ENCODE measurements at regions not wholly inside any gene's neighbourhood (a gene's known extent, or its start where the extent isn't known, plus 50 kb on each side); places are given as distances from the start of the nearest gene placed in this dataset.

- no peaks in the 10 kb centered on the region for H3K36me3 Mint-ChIP-seq (ENCODE audit: low read depth)
Measured at GRCh38 chr13:33624253-33624652, 193.7 kb upstream of the RFC3 start.

GRCh38 chr13:33624740-33625139, 193.2 kb upstream of the RFC3 start:
- Mint-ChIP-seq H3K9me3 (no peaks in the 10 kb centered on the region), H3K4me1 (ENCODE audit: low read depth) (peaks cover 5% of the 10 kb centered on the region), H3K27ac (no peak overlapping the region), H3K27me3 (ENCODE audit: low read depth) (no peaks in the 10 kb centered on the region), H3K36me3 (ENCODE audit: low read depth) (no peaks in the 10 kb centered on the region), H3K4me3 (no peak overlapping the region)
- no peak for DNase-seq (ENCODE audit: low spot score)

More at GRCh38 chr13:33624253-33624652, 193.7 kb upstream of the RFC3 start:
- no peaks in the 10 kb centered on the region for H3K27me3 Mint-ChIP-seq (ENCODE audit: low read depth)
- DNase-seq (ENCODE audit: low spot score): no peak
- no peak overlapping the region for H3K27ac Mint-ChIP-seq
- no peak overlapping the region for H3K4me3 Mint-ChIP-seq
- peaks cover 5% of the 10 kb centered on the region for H3K4me1 Mint-ChIP-seq (ENCODE audit: low read depth)
- no peaks in the 10 kb centered on the region for H3K9me3 Mint-ChIP-seq

DNA sequence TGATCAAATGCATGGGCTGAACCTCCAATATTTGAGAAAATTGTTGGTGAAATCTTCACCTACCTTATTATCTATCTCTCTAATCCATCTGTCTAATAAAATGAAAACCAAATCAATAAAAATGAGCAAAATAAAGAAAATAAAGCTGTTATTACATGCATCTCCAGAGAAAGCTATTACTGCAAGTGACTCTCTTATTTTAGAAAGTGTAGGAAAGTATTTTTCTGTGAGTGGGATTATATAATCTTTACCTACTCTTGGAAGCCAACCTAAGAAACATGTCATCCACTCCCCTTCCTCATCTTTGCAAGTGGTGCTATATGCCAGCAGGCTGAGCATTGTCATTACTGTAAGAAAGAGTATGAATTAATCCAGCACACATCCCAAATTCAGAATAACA, 191.5 kb upstream of the RFC3 start:
- H3K4me3 Mint-ChIP-seq: no peak overlapping the region
- H3K4me1 Mint-ChIP-seq (ENCODE audit: low read depth): peaks cover 5% of the 10 kb centered on the region
- no peaks in the 10 kb centered on the region for H3K9me3 Mint-ChIP-seq
- no peaks in the 10 kb centered on the region for H3K27me3 Mint-ChIP-seq (ENCODE audit: low read depth)
- H3K27ac Mint-ChIP-seq: no peak overlapping the region
- no peak for DNase-seq (ENCODE audit: low spot score)
- no peaks in the 10 kb centered on the region for H3K36me3 Mint-ChIP-seq (ENCODE audit: low read depth)

DNA sequence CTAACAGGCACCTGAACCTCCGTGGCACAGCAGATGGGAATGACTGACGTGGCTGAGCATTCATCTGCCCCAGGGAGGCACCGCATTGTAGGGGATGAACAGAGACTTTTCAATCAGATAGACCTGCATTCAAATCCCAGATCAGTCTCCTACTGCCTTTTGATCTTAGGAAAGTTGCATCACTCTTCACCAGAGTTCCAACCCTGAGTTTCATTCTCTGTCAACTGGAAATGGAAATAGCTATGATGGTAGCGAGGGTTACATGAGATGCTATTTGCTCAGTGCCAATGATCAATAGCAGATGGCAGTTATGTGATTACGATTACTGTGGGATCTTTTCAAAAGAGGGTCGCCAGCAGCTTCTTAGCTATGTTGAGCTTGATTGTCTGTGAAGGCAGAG, 189.3 kb upstream of the RFC3 start:
- Mint-ChIP-seq H3K27me3 (ENCODE audit: low read depth) (no peaks in the 10 kb centered on the region), H3K4me1 (ENCODE audit: low read depth) (peaks cover 5% of the 10 kb centered on the region)

DNA sequence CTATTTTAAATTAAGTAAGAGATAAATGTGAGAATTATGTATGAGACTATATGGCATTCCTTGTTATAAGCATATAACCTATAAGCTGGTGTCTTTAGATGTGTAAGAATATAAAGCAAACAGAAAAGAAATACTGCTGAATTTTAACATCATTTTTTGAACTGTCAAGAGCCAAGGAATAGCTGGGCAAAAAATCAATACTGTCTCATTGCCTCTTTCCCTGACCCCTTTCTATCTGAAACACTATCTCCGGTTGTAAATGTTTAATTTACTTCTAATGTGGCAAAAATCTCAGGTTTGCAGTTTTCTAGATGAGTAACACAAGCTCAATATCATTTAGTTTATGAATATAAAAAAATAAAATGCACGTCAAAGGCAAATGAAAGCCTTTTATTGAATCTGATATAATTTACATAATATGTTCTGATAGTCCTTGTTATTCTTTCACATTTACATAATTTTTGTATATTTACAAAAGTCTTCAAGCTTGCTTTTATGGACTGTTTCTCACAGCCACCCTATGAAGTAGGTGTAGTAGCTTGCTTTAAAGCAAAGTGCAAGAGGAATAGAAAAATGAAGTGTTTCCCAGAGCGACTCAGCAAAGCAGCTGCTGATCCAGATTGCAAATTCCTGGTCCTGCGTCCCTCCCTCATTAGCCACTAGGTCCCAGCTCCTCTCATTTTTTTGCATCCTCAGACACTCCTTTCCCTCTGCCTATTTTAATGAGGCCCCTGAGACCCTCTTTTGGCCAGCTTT, 188.2 kb upstream of the RFC3 start:
- Mint-ChIP-seq H3K27ac (no peak overlapping the region), H3K27me3 (ENCODE audit: low read depth) (no peaks in the 10 kb centered on the region), H3K36me3 (ENCODE audit: low read depth) (no peaks in the 10 kb centered on the region), H3K4me3 (no peak overlapping the region), H3K9me3 (no peaks in the 10 kb centered on the region), H3K4me1 (ENCODE audit: low read depth) (no peaks in the 10 kb centered on the region)
- no peak for DNase-seq (ENCODE audit: low spot score)

More for the DNA sequence above, 189.3 kb upstream of the RFC3 start:
- no peaks in the 10 kb centered on the region for H3K9me3 Mint-ChIP-seq
- H3K36me3 Mint-ChIP-seq (ENCODE audit: low read depth): no peaks in the 10 kb centered on the region
- H3K27ac Mint-ChIP-seq: no peak overlapping the region
- DNase-seq (ENCODE audit: low spot score): no peak
- no peak overlapping the region for H3K4me3 Mint-ChIP-seq

DNA sequence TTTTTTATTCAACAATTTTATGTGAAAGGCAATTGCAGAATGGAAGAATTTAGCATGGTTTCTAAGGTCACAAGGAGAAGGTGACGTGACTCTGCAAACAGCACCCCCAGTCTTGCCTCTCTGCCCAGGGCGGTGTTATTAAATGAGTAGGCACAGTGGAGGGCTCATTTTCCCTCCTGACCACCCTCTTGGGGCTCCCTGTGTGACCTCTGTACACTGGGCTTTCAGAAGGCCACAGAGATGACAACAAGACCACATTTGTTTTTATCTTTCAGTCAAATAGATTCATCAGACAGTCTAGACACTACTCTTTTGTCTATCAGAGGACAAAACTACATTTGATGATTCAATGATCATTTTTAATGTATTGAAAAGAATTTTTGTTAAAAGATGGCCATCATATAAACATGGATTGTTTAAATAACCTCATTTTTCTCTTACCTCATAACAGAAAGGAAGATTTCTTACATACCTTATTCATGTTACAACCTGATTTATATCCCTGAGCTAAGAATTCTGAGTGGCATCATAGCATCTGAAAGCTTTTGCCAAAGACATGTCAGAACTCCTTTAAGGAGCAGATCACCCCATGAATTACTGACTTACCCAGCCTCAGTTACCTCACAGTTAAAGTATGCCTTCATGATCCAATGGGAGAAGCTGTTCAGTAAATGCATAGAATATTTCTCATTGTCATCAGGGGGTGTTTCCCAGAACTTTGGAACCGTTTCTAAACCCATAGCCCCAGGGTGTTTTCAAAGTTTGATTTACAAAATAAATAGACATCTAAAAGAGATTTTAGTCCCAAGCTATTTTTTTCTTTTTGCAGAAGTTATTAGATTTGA, 184.0 kb upstream of the RFC3 start:
- Mint-ChIP-seq H3K36me3 (ENCODE audit: low read depth) (no peaks in the 10 kb centered on the region), H3K27me3 (ENCODE audit: low read depth) (no peaks in the 10 kb centered on the region), H3K27ac (no peak overlapping the region), H3K9me3 (peaks cover 2% of the 10 kb centered on the region), H3K4me1 (ENCODE audit: low read depth) (no peaks in the 10 kb centered on the region), H3K4me3 (no peak overlapping the region)
- no peak for DNase-seq (ENCODE audit: low spot score)

DNA sequence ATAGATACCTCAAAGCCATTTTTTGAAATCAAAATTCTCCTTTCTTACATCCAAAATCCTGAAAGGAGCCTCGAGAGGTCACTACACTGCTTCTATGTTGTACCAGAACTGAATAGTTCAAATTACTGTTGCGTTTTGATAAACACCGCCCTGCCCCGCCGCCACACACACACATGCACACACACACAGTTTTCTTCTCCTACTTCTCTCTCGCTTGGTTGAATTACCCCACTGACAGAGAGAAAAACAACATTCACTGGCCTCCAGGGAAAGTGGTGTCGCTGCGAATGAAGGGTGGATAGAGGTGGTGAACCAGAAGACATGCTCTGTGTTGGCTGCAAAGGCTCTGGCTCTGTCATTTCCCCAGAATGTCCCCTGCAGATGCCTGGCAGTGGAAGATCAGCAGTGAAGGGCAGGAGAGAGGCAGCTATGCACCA, 183.4 kb upstream of the RFC3 start:
- no peaks in the 10 kb centered on the region for H3K27me3 Mint-ChIP-seq (ENCODE audit: low read depth)
- no peaks in the 10 kb centered on the region for H3K36me3 Mint-ChIP-seq (ENCODE audit: low read depth)
- no peak overlapping the region for H3K27ac Mint-ChIP-seq
- no peak overlapping the region for H3K4me3 Mint-ChIP-seq
- peaks cover 4% of the 10 kb centered on the region for H3K9me3 Mint-ChIP-seq
- DNase-seq (ENCODE audit: low spot score): no peak
- peaks cover 2% of the 10 kb centered on the region for H3K4me1 Mint-ChIP-seq (ENCODE audit: low read depth)

DNA sequence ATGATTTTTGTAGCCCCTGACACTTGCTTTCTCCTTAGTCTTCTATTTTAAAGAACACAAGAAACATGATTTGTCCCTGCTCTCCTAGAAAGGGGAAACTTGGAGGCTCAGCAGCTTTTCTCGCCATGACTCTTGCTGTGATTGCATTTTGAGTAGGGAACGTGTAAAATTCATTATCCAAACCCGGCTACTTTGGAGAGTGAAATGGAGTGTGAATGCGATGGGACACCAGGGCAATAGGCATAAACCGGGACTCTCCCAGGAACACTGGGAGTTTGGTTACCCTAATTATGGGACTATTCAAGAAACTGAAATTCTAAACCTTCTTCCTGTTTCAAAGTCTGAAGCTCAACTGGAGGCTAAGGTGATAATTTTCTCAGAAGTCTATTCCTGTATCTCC, 181.7 kb upstream of the RFC3 start:
- Mint-ChIP-seq H3K4me3 (no peak overlapping the region), H3K9me3 (peaks cover 13% of the 10 kb centered on the region), H3K27me3 (ENCODE audit: low read depth) (no peaks in the 10 kb centered on the region), H3K4me1 (ENCODE audit: low read depth) (peaks cover 7% of the 10 kb centered on the region), H3K36me3 (ENCODE audit: low read depth) (peaks cover 3% of the 10 kb centered on the region), H3K27ac (no peak overlapping the region)
- no peak for DNase-seq (ENCODE audit: low spot score)

- no peak for DNase-seq (ENCODE audit: low spot score)
- peaks cover 13% of the 10 kb centered on the region for H3K9me3 Mint-ChIP-seq
- no peak overlapping the region for H3K27ac Mint-ChIP-seq
- H3K36me3 Mint-ChIP-seq (ENCODE audit: low read depth): peaks cover 3% of the 10 kb centered on the region
- H3K4me3 Mint-ChIP-seq: no peak overlapping the region
- no peaks in the 10 kb centered on the region for H3K27me3 Mint-ChIP-seq (ENCODE audit: low read depth)
- peaks cover 7% of the 10 kb centered on the region for H3K4me1 Mint-ChIP-seq (ENCODE audit: low read depth)
Measured at GRCh38 chr13:33636955-33637670, 180.8 kb upstream of the RFC3 start.

DNA sequence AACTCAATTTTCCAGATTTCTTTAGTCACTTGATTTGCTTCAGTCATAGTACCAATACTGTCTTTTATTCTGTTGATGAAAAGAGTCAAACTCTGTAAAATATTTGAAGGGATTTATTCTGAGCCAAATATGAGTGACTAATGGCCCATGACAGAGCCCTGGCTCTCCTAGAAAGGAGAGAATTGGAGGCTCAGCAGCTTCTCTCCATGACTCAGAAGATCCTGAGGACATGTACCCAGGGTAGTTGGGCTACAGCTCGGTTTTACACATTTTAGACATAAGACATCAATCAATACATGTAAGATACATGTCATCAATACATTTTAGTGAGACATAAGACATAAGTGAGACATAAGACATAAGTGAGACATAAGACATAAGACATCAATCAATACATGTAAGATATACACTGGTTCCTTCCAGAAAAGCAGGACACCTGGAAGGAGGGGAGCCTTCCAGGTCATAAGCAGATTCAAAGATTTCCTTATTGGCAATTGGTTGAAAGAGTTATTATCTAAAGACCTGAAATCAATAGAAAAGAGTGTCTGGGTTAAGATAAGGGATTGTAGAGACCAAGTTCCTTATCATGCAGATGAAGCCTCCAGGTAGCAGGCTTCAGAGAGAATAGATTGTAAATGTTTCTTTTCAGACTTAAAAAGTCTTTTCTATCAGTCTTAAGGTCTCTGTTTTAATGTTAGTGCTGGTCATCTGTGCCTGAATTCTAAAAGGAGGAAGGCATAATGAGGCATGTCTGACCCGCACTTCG, 179.8 kb upstream of the RFC3 start:
- Mint-ChIP-seq H3K4me3 (no peak overlapping the region), H3K36me3 (ENCODE audit: low read depth) (peaks cover 3% of the 10 kb centered on the region), H3K4me1 (ENCODE audit: low read depth) (peaks cover 7% of the 10 kb centered on the region), H3K27ac (no peak overlapping the region), H3K9me3 (peaks cover 13% of the 10 kb centered on the region), H3K27me3 (ENCODE audit: low read depth) (no peaks in the 10 kb centered on the region)
- DNase-seq (ENCODE audit: low spot score): no peak

- Mint-ChIP-seq H3K9me3 (peaks cover 13% of the 10 kb centered on the region), H3K27ac (no peak overlapping the region), H3K4me1 (ENCODE audit: low read depth) (peaks cover 7% of the 10 kb centered on the region), H3K4me3 (no peak overlapping the region), H3K36me3 (ENCODE audit: low read depth) (peaks cover 3% of the 10 kb centered on the region), H3K27me3 (ENCODE audit: low read depth) (no peaks in the 10 kb centered on the region)
- no peak for DNase-seq (ENCODE audit: low spot score)
Measured at GRCh38 chr13:33639158-33639557, 178.8 kb upstream of the RFC3 start.

- no peak overlapping the region for H3K27ac Mint-ChIP-seq
- H3K9me3 Mint-ChIP-seq: peaks cover 13% of the 10 kb centered on the region
- peaks cover 7% of the 10 kb centered on the region for H3K4me1 Mint-ChIP-seq (ENCODE audit: low read depth)
- H3K36me3 Mint-ChIP-seq (ENCODE audit: low read depth): peaks cover 3% of the 10 kb centered on the region
- H3K4me3 Mint-ChIP-seq: no peak overlapping the region
- peak; percentile 78 for DNase-seq (ENCODE audit: low spot score)
- H3K27me3 Mint-ChIP-seq (ENCODE audit: low read depth): no peaks in the 10 kb centered on the region
Measured at GRCh38 chr13:33639626-33640080, 178.3 kb upstream of the RFC3 start.

DNA sequence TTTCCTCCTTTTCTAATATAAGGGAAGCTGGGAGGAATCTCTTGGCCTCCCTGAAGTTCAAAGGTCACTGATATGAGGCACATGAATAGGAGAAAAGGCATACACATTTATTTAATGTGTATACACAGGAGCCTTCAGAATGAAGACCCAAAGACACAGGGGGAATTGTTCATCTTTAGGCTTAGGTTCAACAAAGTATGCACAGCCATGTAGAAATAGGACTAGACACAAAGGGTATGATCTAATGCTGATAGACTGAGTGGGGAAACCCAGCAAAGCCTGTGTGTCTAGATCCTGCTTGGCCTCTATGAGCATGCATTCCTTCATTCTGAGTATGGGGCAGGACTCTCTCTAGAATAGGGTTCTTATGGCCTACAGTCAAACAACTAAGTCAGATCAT, 177.1 kb upstream of the RFC3 start:
- H3K4me3 Mint-ChIP-seq: no peak overlapping the region
- H3K27me3 Mint-ChIP-seq (ENCODE audit: low read depth): no peaks in the 10 kb centered on the region
- H3K9me3 Mint-ChIP-seq: peaks cover 13% of the 10 kb centered on the region
- no peak for DNase-seq (ENCODE audit: low spot score)
- H3K27ac Mint-ChIP-seq: no peak overlapping the region
- H3K4me1 Mint-ChIP-seq (ENCODE audit: low read depth): peaks cover 12% of the 10 kb centered on the region
- H3K36me3 Mint-ChIP-seq (ENCODE audit: low read depth): peaks cover 3% of the 10 kb centered on the region

Measured in T-helper 2 cell treated with Interferon-gamma antibody and Interleukin-4, amounts not matched to agents 5 μg/mL and 100 μg/mL, for 36 hours (primary cell).